Suprapubic skin (tissue), 4 donors: ENCODE measurements at regions not wholly inside any gene's neighbourhood (a gene's known extent, or its start where the extent isn't known, plus 50 kb on each side); places are given as distances from the start of the nearest gene placed in this dataset.

Experiments used
- DNase-seq, 2 donors: peaks; one replicate each; pipeline ENCODE4 v3.0.0-alpha.2; 2019; ENCODE audit warnings: low spot score in 2 of 2
- H3K27ac ChIP-seq: fragments of 200-600 bp; sonication (generic); one replicate; pipeline ENCODE4 v1.5.1; 2019
- H3K27me3 ChIP-seq: fragments of 200-600 bp; sonication (generic); one replicate; pipeline ENCODE4 v1.5.1; 2019
- H3K36me3 ChIP-seq: fragments of 200-600 bp; sonication (generic); one replicate; pipeline ENCODE4 v1.5.1; 2019
- H3K4me1 ChIP-seq: fragments of 200-600 bp; sonication (generic); one replicate; pipeline ENCODE4 v1.5.1; 2019
- H3K4me3 ChIP-seq: fragments of 200-600 bp; sonication (generic); one replicate; pipeline ENCODE4 v1.5.1; 2019; ENCODE audit warnings: mild to moderate bottlenecking
- H3K9me3 ChIP-seq: fragments of 200-600 bp; sonication (generic); one replicate; pipeline ENCODE4 v1.5.1; 2019
- EP300 ChIP-seq: sonication (generic); formaldehyde crosslinking; IDR thresholded peaks from one replicate; pipeline ENCODE4 v1.6.1; 2017; ENCODE audit warnings: antibody characterized with exemption
- POLR2A ChIP-seq, 2 donors: fragments of 450-650 bp; IDR thresholded peaks; one replicate each; pipeline ENCODE4 v1.6.1; 2017; ENCODE audit warnings: antibody characterized with exemption in 2 of 2, mild to moderate bottlenecking in 2 of 2, moderate library complexity in 2 of 2
- POLR2AphosphoS5 ChIP-seq, 3 donors: sonication (generic); formaldehyde crosslinking; IDR thresholded peaks; one replicate each; pipeline ENCODE4 v1.6.1; 2017; ENCODE audit warnings: antibody characterized with exemption in 3 of 3
- WGBS: methylation state at CpG from one replicate; pipeline ENCODE4 v1.1.5; 2018; 5-methylcytosine and 5-hydroxymethylcytosine counted together
- TF ChIP-seq, protein P1 (sequence below), 2 donors: fragments of 200-600 bp in 1 of 2; fragments of 450-650 bp in 1 of 2; sonication (generic) in 1 of 2; IDR thresholded peaks; one replicate each; pipeline ENCODE4 v1.5.1; 2016 to 2019; ENCODE audit warnings: antibody characterized with exemption in 2 of 2, mild to moderate bottlenecking in 1 of 2, moderate library complexity in 1 of 2

- Histone ChIP-seq H3K4me3 (no peak overlapping the region), H3K4me1 (peaks cover 14% of the 10 kb centered on the region), H3K36me3 (no peaks in the 10 kb centered on the region), H3K27ac (no peak overlapping the region), H3K9me3 (no peaks in the 10 kb centered on the region), H3K27me3 (no peaks in the 10 kb centered on the region)
- WGBS: 56% methylated on average over 14 of the region's 14 CpGs
- DNase-seq: no peak
- TF ChIP-seq, protein P1, sequence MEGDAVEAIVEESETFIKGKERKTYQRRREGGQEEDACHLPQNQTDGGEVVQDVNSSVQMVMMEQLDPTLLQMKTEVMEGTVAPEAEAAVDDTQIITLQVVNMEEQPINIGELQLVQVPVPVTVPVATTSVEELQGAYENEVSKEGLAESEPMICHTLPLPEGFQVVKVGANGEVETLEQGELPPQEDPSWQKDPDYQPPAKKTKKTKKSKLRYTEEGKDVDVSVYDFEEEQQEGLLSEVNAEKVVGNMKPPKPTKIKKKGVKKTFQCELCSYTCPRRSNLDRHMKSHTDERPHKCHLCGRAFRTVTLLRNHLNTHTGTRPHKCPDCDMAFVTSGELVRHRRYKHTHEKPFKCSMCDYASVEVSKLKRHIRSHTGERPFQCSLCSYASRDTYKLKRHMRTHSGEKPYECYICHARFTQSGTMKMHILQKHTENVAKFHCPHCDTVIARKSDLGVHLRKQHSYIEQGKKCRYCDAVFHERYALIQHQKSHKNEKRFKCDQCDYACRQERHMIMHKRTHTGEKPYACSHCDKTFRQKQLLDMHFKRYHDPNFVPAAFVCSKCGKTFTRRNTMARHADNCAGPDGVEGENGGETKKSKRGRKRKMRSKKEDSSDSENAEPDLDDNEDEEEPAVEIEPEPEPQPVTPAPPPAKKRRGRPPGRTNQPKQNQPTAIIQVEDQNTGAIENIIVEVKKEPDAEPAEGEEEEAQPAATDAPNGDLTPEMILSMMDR (IDR thresholded peaks at IDR 0.05): no peak
- TF ChIP-seq EP300: no peak
- TF ChIP-seq POLR2AphosphoS5 (IDR thresholded peaks at IDR 0.05): no peak
- no peak for TF ChIP-seq POLR2A (IDR thresholded peaks at IDR 0.05)
These were observed 206.6 kb upstream of the PREP start for GRCh38 chr6:105609375-105609991.

GRCh38 chr6:105608711-105609374, 206.0 kb upstream of the PREP start:
- Histone ChIP-seq H3K36me3 (no peaks in the 10 kb centered on the region), H3K27me3 (no peaks in the 10 kb centered on the region), H3K4me3 (no peak overlapping the region), H3K27ac (no peak overlapping the region), H3K9me3 (no peaks in the 10 kb centered on the region), H3K4me1 (peaks cover 20% of the 10 kb centered on the region)
- DNase-seq: no peak
- TF ChIP-seq POLR2AphosphoS5 (IDR thresholded peaks at IDR 0.05) (no peak), EP300 (no peak)
- 75% methylated on average over 10 of the region's 10 CpGs for WGBS

GRCh38 chr6:105607636-105608621, 205.0 kb upstream of the PREP start:
- H3K4me1 ChIP-seq: peaks cover 24% of the 10 kb centered on the region
- 90% methylated on average over 5 of the region's 5 CpGs for WGBS
- no peak for DNase-seq
- no peak for TF ChIP-seq POLR2A (IDR thresholded peaks at IDR 0.05)
- no peak for TF ChIP-seq EP300
- TF ChIP-seq, protein P1 (IDR thresholded peaks at IDR 0.05): no peak
- no peak for TF ChIP-seq POLR2AphosphoS5 (IDR thresholded peaks at IDR 0.05)
- no peak overlapping the region for H3K4me3 ChIP-seq
- no peaks in the 10 kb centered on the region for H3K36me3 ChIP-seq
- no peak overlapping the region for H3K27ac ChIP-seq
- H3K27me3 ChIP-seq: no peaks in the 10 kb centered on the region
- no peaks in the 10 kb centered on the region for H3K9me3 ChIP-seq

DNA sequence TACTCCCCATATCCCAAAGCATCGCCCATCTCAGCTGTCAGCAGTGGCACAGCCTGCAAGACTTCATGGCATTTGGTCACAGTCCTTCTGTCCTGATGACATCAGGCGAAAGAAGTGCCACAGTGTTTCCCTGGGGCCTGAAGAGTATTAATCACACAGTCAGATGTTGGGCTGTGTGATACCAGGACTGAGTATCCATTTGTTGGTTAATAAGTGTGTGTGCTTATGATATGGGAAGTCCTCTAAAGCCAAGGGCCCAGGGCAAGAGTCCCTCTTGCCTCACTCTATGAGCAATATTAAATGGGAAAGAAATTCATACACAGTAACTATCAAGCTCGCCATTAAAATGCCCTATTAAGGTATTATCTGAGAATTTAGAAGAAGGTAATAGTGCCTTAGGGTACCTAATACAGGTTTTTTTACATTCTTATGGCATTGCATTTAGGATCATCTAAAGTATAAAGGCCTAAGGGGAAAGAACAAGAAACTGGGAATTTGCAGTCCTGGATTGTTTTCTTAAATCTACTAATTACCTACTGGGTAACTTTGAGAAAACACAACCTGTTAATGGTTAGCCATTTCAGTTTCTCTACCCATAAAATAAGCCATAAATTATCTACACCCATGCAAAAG, 204.1 kb upstream of the PREP start:
- no peaks in the 10 kb centered on the region for H3K36me3 ChIP-seq
- peaks cover 21% of the 10 kb centered on the region for H3K4me1 ChIP-seq
- no peak overlapping the region for H3K27ac ChIP-seq
- no peak for DNase-seq
- H3K4me3 ChIP-seq: no peak overlapping the region
- no peak for TF ChIP-seq EP300
- TF ChIP-seq POLR2A (IDR thresholded peaks at IDR 0.05): no peak
- no peak for TF ChIP-seq POLR2AphosphoS5 (IDR thresholded peaks at IDR 0.05)
- TF ChIP-seq, protein P1 (IDR thresholded peaks at IDR 0.05): no peak
- no peaks in the 10 kb centered on the region for H3K9me3 ChIP-seq
- 74% methylated on average over 3 of the region's 3 CpGs for WGBS
- H3K27me3 ChIP-seq: no peaks in the 10 kb centered on the region

GRCh38 chr6:105604587-105604884, 201.7 kb upstream of the PREP start:
- H3K27me3 ChIP-seq: no peaks in the 10 kb centered on the region
- H3K36me3 ChIP-seq: no peaks in the 10 kb centered on the region
- no peak overlapping the region for H3K4me3 ChIP-seq
- no peak for TF ChIP-seq POLR2AphosphoS5 (IDR thresholded peaks at IDR 0.05)
- TF ChIP-seq POLR2A (IDR thresholded peaks at IDR 0.05): no peak
- TF ChIP-seq, protein P1 (IDR thresholded peaks at IDR 0.05): no peak
- TF ChIP-seq EP300: no peak
- no peaks in the 10 kb centered on the region for H3K9me3 ChIP-seq
- H3K4me1 ChIP-seq: peaks cover 41% of the 10 kb centered on the region
- H3K27ac ChIP-seq: peak overlapping the region; percentile 30
- WGBS: 49% methylated on average over 3 of the region's 3 CpGs
- no peak for DNase-seq
